Ishikawa (cell line): ENCODE measurements at regions not wholly inside any gene's neighbourhood (a gene's known extent, or its start where the extent isn't known, plus 50 kb on each side); places are given as distances from the start of the nearest gene placed in this dataset.

Experiments used
- EGR1 ChIP-seq: IDR thresholded peaks from 2 replicates; pipeline ENCODE4 v1.6.1; 2012
- EP300 ChIP-seq: IDR thresholded peaks from 2 replicates; pipeline ENCODE4 v1.6.1; 2012; ENCODE audit warnings: borderline replicate concordance
- NFIC ChIP-seq: IDR thresholded peaks from 2 replicates; pipeline ENCODE4 v1.6.1; 2012
- TCF12 ChIP-seq: IDR thresholded peaks from 2 replicates; pipeline ENCODE4 v1.6.1; 2012; ENCODE audit warnings: low read depth
- ZBTB7A ChIP-seq: IDR thresholded peaks from 2 replicates; pipeline ENCODE4 v1.6.1; 2012; ENCODE audit warnings: low read depth
- TF ChIP-seq, protein P1 (sequence below): IDR thresholded peaks from 2 replicates; pipeline ENCODE4 v1.6.1; 2012
- TF ChIP-seq, protein P2 (sequence below): IDR thresholded peaks from 2 replicates; pipeline ENCODE4 v1.6.1; 2012; ENCODE audit warnings: low read depth, mild to moderate bottlenecking

DNA sequence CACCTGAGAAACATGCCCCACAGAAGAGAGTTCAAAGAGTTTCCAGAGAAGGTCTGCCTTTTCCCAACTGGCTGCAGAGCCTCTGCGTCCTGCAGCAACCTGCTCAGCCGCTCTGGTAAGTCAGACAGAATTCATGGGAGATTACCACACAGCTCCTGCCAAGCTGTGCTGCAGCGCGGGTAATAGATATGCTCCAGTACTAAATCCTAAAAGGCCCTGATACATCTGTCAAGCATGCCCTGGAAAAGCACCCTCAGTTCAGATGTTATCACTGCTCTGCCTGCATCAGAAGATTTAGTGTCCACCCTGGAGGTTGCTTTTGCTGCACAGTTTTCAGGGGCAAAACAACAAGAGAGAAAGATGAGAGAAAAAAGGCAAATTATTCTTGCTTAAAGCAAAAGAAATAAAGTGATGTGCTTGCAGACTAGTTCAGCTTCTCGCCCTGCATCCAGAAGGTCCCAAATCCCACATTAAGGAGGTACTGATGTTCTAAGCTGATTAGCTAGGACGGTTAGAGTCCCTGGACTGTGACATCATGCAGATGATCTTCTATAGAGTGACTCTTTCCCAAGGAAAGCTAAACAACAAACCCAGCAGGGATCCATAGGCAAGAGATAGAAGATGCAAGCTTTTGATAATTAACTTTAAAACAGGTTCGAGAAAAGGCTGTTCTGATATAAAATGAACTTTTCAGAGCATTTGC lies 488.6 kb downstream of the BCL11A start:
- TF ChIP-seq NFIC: no peak
- no peak for TF ChIP-seq TCF12
- TF ChIP-seq EGR1: no peak
- TF ChIP-seq ZBTB7A: no peak
- no peak for TF ChIP-seq EP300
- TF ChIP-seq, protein P1, sequence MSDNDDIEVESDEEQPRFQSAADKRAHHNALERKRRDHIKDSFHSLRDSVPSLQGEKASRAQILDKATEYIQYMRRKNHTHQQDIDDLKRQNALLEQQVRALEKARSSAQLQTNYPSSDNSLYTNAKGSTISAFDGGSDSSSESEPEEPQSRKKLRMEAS: no peak
- TF ChIP-seq, protein P2, sequence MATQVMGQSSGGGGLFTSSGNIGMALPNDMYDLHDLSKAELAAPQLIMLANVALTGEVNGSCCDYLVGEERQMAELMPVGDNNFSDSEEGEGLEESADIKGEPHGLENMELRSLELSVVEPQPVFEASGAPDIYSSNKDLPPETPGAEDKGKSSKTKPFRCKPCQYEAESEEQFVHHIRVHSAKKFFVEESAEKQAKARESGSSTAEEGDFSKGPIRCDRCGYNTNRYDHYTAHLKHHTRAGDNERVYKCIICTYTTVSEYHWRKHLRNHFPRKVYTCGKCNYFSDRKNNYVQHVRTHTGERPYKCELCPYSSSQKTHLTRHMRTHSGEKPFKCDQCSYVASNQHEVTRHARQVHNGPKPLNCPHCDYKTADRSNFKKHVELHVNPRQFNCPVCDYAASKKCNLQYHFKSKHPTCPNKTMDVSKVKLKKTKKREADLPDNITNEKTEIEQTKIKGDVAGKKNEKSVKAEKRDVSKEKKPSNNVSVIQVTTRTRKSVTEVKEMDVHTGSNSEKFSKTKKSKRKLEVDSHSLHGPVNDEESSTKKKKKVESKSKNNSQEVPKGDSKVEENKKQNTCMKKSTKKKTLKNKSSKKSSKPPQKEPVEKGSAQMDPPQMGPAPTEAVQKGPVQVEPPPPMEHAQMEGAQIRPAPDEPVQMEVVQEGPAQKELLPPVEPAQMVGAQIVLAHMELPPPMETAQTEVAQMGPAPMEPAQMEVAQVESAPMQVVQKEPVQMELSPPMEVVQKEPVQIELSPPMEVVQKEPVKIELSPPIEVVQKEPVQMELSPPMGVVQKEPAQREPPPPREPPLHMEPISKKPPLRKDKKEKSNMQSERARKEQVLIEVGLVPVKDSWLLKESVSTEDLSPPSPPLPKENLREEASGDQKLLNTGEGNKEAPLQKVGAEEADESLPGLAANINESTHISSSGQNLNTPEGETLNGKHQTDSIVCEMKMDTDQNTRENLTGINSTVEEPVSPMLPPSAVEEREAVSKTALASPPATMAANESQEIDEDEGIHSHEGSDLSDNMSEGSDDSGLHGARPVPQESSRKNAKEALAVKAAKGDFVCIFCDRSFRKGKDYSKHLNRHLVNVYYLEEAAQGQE: no peak
